SK-N-SH treated with all-trans-retinoic acid at 6 μM for 48 hours (cell line): ENCODE measurements at regions not wholly inside any gene's neighbourhood (a gene's known extent, or its start where the extent isn't known, plus 50 kb on each side); places are given as distances from the start of the nearest gene placed in this dataset.

Experiments used
- PPARA ChIP-seq: fragments of 250-450 bp; sonication (Bioruptor Pico); IDR thresholded peaks from 2 replicates; pipeline ENCODE4 v1.5.0; 2020; ENCODE audit warnings: mild to moderate bottlenecking, borderline replicate concordance
- TCF4 ChIP-seq: fragments of 250-450 bp; sonication (Bioruptor Pico); IDR thresholded peaks from 2 replicates; pipeline ENCODE4 v1.8.0; 2021; ENCODE audit warnings: mild to moderate bottlenecking, moderate library complexity, borderline replicate concordance
- TOX ChIP-seq: fragments of 250-450 bp; sonication (Bioruptor Pico); IDR thresholded peaks from 2 replicates; pipeline ENCODE4 v1.8.0; 2021; ENCODE audit warnings: mild to moderate bottlenecking, moderate library complexity, borderline replicate concordance
- ZFP3 ChIP-seq: fragments of 250-450 bp; sonication (Bioruptor Pico); IDR thresholded peaks from 2 replicates; pipeline ENCODE4 v1.5.0; 2020; ENCODE audit warnings: mild to moderate bottlenecking, moderate library complexity
- TF ChIP-seq, protein P1 (sequence below): fragments of 250-450 bp; sonication (Bioruptor Pico); IDR thresholded peaks from 2 replicates; pipeline ENCODE4 v1.5.1; 2021; ENCODE audit warnings: mild to moderate bottlenecking, moderate library complexity
- TF ChIP-seq, protein P2 (sequence below): fragments of 250-450 bp; sonication (Bioruptor Pico); IDR thresholded peaks from 2 replicates; pipeline ENCODE4 v1.5.1; 2020; ENCODE audit warnings: low read depth, mild to moderate bottlenecking, moderate library complexity
- TF ChIP-seq, protein P3 (sequence below): fragments of 250-450 bp; sonication (Bioruptor Pico); IDR thresholded peaks from 2 replicates; pipeline ENCODE4 v1.8.0; 2020; ENCODE audit warnings: mild to moderate bottlenecking, moderate library complexity, borderline replicate concordance
- TF ChIP-seq, protein P4 (sequence below): fragments of 250-450 bp; sonication (Bioruptor Pico); IDR thresholded peaks from 2 replicates; pipeline ENCODE4 v1.8.0; 2021; ENCODE audit warnings: low read depth, mild to moderate bottlenecking, moderate library complexity, borderline replicate concordance

DNA sequence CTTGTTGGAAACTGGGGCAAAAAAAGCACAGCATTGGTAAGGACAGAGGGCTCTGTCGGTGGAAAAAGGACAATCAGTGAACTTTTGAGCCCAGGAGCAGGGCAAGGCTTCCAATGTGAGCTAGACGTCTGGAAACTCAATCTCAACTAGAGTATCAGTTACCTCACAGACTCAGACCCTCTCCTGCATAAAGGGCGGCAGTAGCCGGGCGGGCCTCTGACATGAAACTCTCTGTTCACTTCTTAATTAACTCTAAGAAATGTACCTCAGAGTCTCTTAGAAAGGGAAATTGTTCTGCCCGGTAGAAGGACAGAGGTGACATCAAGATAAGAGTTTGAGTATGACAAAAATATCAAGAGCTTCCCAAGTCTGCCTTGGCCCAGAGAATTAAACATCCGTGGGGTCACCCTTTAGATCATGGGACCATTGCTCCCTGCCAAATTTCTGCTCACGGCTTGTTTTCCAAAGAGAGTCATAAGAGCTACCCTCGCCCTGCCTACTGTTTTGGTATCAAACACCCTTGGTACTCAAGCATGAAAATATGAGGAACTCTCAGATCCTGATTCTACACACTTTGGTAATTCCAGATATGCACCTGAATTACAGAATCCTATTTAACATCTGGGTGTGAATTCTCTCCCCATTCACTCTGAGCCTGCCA lies 103.5 kb upstream of the PKDCC start:
- TF ChIP-seq TCF4 (CRISPR knock-in tag) (no peak), TOX (CRISPR knock-in tag) (no peak), ZFP3 (CRISPR knock-in tag) (no peak), PPARA (CRISPR knock-in tag) (no peak)
- TF ChIP-seq, protein P1, sequence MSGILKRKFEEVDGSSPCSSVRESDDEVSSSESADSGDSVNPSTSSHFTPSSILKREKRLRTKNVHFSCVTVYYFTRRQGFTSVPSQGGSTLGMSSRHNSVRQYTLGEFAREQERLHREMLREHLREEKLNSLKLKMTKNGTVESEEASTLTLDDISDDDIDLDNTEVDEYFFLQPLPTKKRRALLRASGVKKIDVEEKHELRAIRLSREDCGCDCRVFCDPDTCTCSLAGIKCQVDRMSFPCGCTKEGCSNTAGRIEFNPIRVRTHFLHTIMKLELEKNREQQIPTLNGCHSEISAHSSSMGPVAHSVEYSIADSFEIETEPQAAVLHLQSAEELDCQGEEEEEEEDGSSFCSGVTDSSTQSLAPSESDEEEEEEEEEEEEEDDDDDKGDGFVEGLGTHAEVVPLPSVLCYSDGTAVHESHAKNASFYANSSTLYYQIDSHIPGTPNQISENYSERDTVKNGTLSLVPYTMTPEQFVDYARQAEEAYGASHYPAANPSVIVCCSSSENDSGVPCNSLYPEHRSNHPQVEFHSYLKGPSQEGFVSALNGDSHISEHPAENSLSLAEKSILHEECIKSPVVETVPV (CRISPR knock-in tag), result no peak
- TF ChIP-seq, protein P2, sequence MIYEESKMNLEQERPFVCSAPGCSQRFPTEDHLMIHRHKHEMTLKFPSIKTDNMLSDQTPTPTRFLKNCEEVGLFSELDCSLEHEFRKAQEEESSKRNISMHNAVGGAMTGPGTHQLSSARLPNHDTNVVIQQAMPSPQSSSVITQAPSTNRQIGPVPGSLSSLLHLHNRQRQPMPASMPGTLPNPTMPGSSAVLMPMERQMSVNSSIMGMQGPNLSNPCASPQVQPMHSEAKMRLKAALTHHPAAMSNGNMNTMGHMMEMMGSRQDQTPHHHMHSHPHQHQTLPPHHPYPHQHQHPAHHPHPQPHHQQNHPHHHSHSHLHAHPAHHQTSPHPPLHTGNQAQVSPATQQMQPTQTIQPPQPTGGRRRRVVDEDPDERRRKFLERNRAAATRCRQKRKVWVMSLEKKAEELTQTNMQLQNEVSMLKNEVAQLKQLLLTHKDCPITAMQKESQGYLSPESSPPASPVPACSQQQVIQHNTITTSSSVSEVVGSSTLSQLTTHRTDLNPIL (CRISPR knock-in tag), result no peak
- TF ChIP-seq, protein P3, sequence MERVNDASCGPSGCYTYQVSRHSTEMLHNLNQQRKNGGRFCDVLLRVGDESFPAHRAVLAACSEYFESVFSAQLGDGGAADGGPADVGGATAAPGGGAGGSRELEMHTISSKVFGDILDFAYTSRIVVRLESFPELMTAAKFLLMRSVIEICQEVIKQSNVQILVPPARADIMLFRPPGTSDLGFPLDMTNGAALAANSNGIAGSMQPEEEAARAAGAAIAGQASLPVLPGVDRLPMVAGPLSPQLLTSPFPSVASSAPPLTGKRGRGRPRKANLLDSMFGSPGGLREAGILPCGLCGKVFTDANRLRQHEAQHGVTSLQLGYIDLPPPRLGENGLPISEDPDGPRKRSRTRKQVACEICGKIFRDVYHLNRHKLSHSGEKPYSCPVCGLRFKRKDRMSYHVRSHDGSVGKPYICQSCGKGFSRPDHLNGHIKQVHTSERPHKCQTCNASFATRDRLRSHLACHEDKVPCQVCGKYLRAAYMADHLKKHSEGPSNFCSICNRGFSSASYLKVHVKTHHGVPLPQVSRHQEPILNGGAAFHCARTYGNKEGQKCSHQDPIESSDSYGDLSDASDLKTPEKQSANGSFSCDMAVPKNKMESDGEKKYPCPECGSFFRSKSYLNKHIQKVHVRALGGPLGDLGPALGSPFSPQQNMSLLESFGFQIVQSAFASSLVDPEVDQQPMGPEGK, result no peak
- TF ChIP-seq, protein P4, sequence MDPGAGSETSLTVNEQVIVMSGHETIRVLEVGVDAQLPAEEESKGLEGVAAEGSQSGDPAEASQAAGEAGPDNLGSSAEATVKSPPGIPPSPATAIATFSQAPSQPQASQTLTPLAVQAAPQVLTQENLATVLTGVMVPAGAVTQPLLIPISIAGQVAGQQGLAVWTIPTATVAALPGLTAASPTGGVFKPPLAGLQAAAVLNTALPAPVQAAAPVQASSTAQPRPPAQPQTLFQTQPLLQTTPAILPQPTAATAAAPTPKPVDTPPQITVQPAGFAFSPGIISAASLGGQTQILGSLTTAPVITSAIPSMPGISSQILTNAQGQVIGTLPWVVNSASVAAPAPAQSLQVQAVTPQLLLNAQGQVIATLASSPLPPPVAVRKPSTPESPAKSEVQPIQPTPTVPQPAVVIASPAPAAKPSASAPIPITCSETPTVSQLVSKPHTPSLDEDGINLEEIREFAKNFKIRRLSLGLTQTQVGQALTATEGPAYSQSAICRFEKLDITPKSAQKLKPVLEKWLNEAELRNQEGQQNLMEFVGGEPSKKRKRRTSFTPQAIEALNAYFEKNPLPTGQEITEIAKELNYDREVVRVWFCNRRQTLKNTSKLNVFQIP (CRISPR knock-in tag), result no peak
